GM06990 (cell line): ENCODE measurements at regions not wholly inside any gene's neighbourhood (a gene's known extent, or its start where the extent isn't known, plus 50 kb on each side); places are given as distances from the start of the nearest gene placed in this dataset.

Experiments used
- DNase-seq: peaks from one replicate; pipeline ENCODE4 v3.0.0-alpha.2; 2011; ENCODE audit not compliant: insufficient read length; ENCODE audit errors: extremely low read depth
- H3K27me3 ChIP-seq: replicated peaks from 2 replicates; pipeline ENCODE4 v1.6.0; 2011; ENCODE audit warnings: low read length; ENCODE audit not compliant: control insufficient read depth, insufficient read depth
- H3K36me3 ChIP-seq: 2 replicates; pipeline ENCODE4 v1.5.1; 2011; ENCODE audit warnings: low read length; ENCODE audit not compliant: control insufficient read depth, insufficient read depth
- H3K4me3 ChIP-seq: replicated peaks from 2 replicates; pipeline ENCODE4 v1.5.1; 2011; ENCODE audit warnings: low read depth, mild to moderate bottlenecking, control low read depth, low read length
- TF ChIP-seq, protein P1 (sequence below): IDR thresholded peaks from 2 replicates; pipeline ENCODE4 v1.5.1; 2011; ENCODE audit warnings: low read length, control low read depth, mild to moderate bottlenecking, inconsistent platforms; ENCODE audit not compliant: insufficient read depth, poor library complexity, severe bottlenecking

DNA sequence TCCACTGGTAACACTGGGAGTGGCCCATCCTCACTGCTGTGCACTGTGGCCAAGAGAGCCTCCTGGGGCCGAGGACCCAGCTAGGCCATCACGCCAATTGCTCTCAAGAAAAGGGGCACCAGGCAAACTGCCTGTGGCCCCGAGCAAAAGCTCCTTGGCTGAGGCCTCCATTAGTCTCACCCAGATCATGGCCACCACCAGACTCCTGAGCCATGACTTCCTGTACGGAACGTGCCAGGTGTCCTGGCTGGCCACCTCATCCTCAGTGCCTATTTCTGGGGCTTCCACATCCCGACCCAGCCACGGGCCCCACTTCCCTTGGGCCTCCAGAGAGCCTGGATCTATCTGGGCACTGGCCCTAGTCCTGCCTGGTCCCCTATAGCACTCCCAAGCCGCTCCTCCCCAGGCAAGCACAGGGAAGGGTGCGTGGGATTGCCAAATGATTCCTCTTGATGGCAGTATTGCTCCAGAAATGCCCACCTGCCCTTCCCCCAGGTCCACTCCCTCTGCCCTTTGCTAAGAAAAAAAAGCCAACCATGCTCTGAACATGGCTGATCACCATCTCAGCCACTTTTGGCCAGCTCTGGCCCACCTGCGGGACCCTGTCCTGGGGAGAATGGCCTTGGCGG is 212.6 kb upstream of the AGTR2 start:
- Histone ChIP-seq H3K36me3 (no peaks in the 10 kb centered on the region), H3K27me3 (no peaks in the 10 kb centered on the region), H3K4me3 (no peak overlapping the region)
- no peak for DNase-seq
- TF ChIP-seq, protein P1, sequence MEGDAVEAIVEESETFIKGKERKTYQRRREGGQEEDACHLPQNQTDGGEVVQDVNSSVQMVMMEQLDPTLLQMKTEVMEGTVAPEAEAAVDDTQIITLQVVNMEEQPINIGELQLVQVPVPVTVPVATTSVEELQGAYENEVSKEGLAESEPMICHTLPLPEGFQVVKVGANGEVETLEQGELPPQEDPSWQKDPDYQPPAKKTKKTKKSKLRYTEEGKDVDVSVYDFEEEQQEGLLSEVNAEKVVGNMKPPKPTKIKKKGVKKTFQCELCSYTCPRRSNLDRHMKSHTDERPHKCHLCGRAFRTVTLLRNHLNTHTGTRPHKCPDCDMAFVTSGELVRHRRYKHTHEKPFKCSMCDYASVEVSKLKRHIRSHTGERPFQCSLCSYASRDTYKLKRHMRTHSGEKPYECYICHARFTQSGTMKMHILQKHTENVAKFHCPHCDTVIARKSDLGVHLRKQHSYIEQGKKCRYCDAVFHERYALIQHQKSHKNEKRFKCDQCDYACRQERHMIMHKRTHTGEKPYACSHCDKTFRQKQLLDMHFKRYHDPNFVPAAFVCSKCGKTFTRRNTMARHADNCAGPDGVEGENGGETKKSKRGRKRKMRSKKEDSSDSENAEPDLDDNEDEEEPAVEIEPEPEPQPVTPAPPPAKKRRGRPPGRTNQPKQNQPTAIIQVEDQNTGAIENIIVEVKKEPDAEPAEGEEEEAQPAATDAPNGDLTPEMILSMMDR = peak; percentile 26

DNA sequence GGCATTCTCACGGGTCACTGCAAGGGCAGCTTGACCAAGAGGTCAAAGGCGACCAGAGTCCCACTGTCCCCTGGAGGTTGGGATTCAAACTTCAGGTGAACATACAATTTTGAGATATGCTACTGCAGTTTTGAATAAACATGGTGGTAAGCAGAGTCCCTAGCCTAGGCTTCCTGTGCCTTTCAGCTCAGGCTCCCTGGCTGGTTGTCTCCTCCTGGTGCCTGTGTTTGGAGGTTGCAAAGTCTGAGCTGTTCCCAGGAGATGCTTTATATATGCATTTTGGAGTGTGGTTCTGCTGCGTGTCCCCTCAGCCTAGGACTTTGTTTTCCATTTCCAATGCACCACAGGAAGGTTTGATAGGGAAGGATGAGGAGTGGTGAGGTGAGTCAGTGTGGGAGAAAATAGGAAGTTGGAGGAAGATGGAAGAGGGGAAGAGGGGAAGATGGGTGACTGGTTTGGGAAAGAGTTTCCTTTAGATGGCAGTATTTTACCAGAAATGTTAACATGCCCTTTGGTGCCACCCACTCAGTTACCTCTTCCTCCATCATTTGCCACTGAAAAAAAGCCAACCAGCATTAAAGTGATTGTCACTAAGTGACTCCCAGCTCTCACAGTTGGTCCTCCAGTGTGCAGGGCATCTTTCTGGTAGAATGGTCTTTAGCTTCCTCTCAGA is 211.7 kb upstream of the AGTR2 start:
- TF ChIP-seq, protein P1 = no peak
- H3K27me3 ChIP-seq = no peaks in the 10 kb centered on the region
- no peak overlapping the region for H3K4me3 ChIP-seq
- DNase-seq = no peak
- H3K36me3 ChIP-seq = no peaks in the 10 kb centered on the region

DNA sequence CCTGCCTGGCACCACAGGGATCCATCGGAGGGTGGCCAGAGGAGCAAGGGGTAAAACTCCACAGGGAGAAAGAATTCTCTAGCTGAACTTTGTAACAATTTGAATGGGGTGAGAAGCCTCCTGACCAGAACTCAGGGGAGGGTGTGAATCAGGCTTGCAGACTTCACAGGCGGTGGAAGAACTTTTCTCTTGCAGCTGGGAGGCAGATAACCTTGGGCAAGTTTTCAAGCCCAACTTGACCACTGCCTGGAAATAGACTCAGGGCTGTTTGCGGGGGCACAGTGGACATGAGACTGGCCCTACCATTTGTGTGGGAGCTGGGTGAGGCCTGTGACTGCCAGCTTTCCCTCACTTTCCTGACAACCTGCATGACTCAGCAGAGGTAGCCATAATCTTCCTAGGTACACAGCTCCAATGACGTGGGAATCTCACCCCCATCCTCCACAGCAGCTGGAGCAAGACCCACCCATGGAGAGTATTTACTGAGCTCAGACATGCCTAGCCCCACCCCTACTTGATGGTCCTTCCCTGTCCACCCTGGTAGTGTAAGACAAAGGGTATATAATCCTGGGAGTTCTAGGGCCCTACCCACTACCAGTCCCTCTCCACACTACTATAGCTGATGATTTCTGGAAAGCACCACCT is 210.0 kb upstream of the AGTR2 start:
- TF ChIP-seq, protein P1 = no peak
- no peak for DNase-seq
- Histone ChIP-seq H3K27me3 (no peaks in the 10 kb centered on the region), H3K36me3 (no peaks in the 10 kb centered on the region), H3K4me3 (no peak overlapping the region)

DNA sequence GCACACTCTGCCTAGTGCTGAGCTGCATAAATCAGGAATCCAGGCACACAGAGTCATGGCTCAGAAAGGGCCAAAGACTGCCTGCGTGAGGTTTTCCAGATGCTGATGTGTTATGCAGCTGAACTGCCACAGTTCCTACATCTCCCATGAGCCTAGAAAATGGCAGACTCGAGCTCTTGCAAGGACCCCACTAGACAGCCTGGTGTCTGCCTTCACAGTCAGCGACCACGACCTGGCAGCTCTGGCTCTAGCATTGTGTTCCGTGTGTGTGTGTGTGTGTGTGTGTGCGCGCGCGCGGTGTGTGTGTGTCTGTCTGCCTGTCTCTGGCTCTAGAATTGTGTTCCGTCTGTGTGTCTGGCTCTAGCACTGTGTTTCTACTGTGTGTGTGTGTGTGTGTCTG is 203.6 kb upstream of the AGTR2 start:
- TF ChIP-seq, protein P1 = no peak
- no peak for DNase-seq

DNA sequence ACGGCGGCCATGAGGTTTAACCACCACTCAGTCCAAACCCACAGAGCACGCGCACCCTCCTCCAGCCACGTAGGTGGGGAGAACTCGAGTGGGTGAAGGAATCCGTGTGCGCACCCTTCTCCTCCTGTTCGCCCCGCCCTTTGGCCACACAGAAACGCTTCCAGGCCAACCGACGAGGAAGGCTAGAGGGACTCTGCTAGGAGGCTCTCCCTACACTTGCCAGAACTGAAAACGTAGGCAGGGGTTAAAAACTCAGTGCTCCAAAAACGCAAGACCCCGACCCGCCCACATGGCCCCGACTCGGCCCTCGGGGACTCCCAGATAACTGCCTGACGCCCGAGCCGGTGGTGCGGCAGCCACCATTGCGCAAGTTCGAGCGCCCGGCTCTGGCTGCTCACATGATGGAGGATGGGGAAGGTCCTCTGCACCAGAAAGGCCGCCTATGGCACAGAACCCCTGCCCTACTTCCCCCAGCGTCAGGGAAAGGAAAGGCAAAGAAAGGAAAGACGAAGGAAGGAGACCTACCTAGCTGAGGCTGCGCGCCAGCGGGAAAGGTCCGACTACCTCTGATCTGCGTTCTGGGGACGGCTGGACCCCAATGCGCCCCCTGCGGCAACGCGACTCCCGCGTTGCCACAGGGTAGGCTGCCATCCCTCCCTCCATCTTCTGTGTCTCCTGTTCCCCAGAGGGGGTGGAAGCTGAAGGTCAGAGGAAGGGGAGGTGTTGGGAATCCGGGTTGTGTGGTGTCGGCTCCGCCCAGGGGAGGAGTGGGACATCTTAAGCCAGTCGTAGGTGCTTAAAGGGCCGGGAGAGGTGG is 201.9 kb upstream of the AGTR2 start:
- TF ChIP-seq, protein P1 = peak; percentile 16

More for the DNA sequence above, 203.6 kb upstream of the AGTR2 start:
- Histone ChIP-seq H3K4me3 (no peak overlapping the region), H3K36me3 (no peaks in the 10 kb centered on the region), H3K27me3 (no peaks in the 10 kb centered on the region)

More for the DNA sequence above, 201.9 kb upstream of the AGTR2 start:
- peak; percentile 75 for DNase-seq
- H3K4me3 ChIP-seq = peak overlapping the region; percentile 75
- H3K36me3 ChIP-seq = no peaks in the 10 kb centered on the region
- H3K27me3 ChIP-seq = no peaks in the 10 kb centered on the region
